Activated naive CD4-positive, alpha-beta T cell treated with anti-CD3 and anti-CD28 coated beads, Interleukin-2, amount 10 ng/mL, durations not matched to agents 7 days and 5 days (primary cell): ENCODE measurements at regions not wholly inside any gene's neighbourhood (a gene's known extent, or its start where the extent isn't known, plus 50 kb on each side); places are given as distances from the start of the nearest gene placed in this dataset.
A peak's percentile ranks its signal among the peaks of the same experiment; 100 is the strongest.

Experiments
- CTCF ChIA-PET: fragments of 350-600 bp; sonication (Branson Sonifier 250); formaldehyde crosslinking; loops from one replicate; lab custom pipeline; 2021; ENCODE audit warnings: antibody characterized with exemption; lab: Charles Lee
- DNase-seq: peaks from one replicate; pipeline ENCODE4 v3.0.0-alpha.2; 2020
- H3K27ac Mint-ChIP-seq: one replicate; pipeline ENCODE4 v1.8.0; 2021; ENCODE audit warnings: mild to moderate bottlenecking, moderate library complexity, mixed read lengths
- H3K27me3 Mint-ChIP-seq: one replicate; pipeline ENCODE4 v1.8.0; 2021; ENCODE audit warnings: mild to moderate bottlenecking, mixed read lengths
- H3K36me3 Mint-ChIP-seq: one replicate; pipeline ENCODE4 v1.8.0; 2021; ENCODE audit warnings: mixed read lengths
- H3K4me1 Mint-ChIP-seq: one replicate; pipeline ENCODE4 v1.8.0; 2021; ENCODE audit warnings: mixed read lengths
- H3K4me3 Mint-ChIP-seq: one replicate; pipeline ENCODE4 v1.8.0; 2021; ENCODE audit warnings: mild to moderate bottlenecking, moderate library complexity, mixed read lengths
- H3K9me3 Mint-ChIP-seq: one replicate; pipeline ENCODE4 v1.8.0; 2021; ENCODE audit warnings: mixed read lengths

- H3K36me3 Mint-ChIP-seq = no peaks in the 10 kb centered on the region
- peaks cover 3% of the 10 kb centered on the region for H3K4me1 Mint-ChIP-seq
- CTCF ChIA-PET = interaction anchor here (0.7 kb wide), 1 partner anchor 745 kb away, joined by 3 read pairs; no protein-coding TSS in a partner anchor
- no peaks in the 10 kb centered on the region for H3K9me3 Mint-ChIP-seq
- no peak for DNase-seq
- peaks cover 30% of the 10 kb centered on the region for H3K27me3 Mint-ChIP-seq
- no peak overlapping the region for H3K27ac Mint-ChIP-seq
- no peak overlapping the region for H3K4me3 Mint-ChIP-seq
Observed at GRCh38 chr4:26023203-26023972, 109.4 kb downstream of the SMIM20 start.

- CTCF ChIA-PET = no interaction called here
- Mint-ChIP-seq H3K4me3 (no peak overlapping the region), H3K27ac (no peak overlapping the region), H3K27me3 (peaks cover 30% of the 10 kb centered on the region), H3K9me3 (no peaks in the 10 kb centered on the region), H3K4me1 (peaks cover 5% of the 10 kb centered on the region), H3K36me3 (no peaks in the 10 kb centered on the region)
- DNase-seq = no peak
Observed at GRCh38 chr4:26024079-26024478, 110.1 kb downstream of the SMIM20 start.

- CTCF ChIA-PET = interaction anchor here (0.8 to 3.4 kb wide), 7 partner anchors 28 to 430 kb away, joined by 3 to 28 read pairs (median 7); no protein-coding TSS in a partner anchor
- peaks cover 29% of the 10 kb centered on the region for H3K27me3 Mint-ChIP-seq
- peaks cover 9% of the 10 kb centered on the region for H3K4me1 Mint-ChIP-seq
- no peak overlapping the region for H3K27ac Mint-ChIP-seq
- H3K36me3 Mint-ChIP-seq = no peaks in the 10 kb centered on the region
- H3K4me3 Mint-ChIP-seq = no peak overlapping the region
- no peak for DNase-seq
- no peaks in the 10 kb centered on the region for H3K9me3 Mint-ChIP-seq
Observed at GRCh38 chr4:26028133-26028792, 114.2 kb downstream of the SMIM20 start.

GRCh38 chr4:26028793-26029567, 115.0 kb downstream of the SMIM20 start:
- peak; percentile 75 for DNase-seq
- H3K36me3 Mint-ChIP-seq = no peaks in the 10 kb centered on the region
- CTCF ChIA-PET = interaction anchor here (0.6 to 3.4 kb wide), 18 partner anchors 21 to 977 kb away, joined by 3 to 28 read pairs (median 4); partner anchors contain the start of gene RBPJ

DNA sequence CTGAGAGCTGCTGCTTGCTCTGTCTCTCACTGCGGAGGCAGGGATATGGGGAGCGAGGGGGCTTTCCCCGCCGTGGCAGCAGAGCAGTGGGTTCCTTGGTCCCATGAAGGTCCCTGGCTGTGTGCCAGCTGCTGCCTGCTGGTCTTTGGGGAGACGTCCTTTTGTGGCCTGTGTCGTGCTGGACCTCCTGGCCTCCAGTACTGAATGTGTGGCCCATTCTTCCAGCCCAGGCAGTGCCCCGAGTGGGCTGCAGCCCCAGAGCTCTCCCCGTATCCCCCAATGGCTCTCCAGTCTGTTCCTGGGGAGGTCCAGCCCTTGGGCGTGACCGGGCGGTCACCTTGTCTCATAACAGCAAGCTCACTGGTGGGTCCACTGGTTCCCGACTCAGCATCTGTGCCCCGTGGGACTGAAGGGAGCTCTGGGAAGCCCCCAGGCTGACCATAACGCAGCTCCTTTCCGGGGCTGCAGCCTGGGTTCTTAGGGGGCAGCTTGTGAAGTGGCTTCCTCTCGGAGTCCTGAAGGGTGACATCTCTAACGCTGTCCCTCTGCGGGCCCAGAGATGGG, 115.6 kb downstream of the SMIM20 start:
- Mint-ChIP-seq H3K4me1 (peaks cover 9% of the 10 kb centered on the region), H3K27ac (no peak overlapping the region), H3K9me3 (no peaks in the 10 kb centered on the region), H3K4me3 (no peak overlapping the region), H3K36me3 (no peaks in the 10 kb centered on the region), H3K27me3 (peaks cover 21% of the 10 kb centered on the region)
- CTCF ChIA-PET = interaction anchor here (0.6 to 3.4 kb wide), 19 partner anchors 20 to 976 kb away, joined by 3 to 28 read pairs (median 4); partner anchors contain the start of gene RBPJ
- no peak for DNase-seq

More at GRCh38 chr4:26028793-26029567, 115.0 kb downstream of the SMIM20 start:
- no peak overlapping the region for H3K27ac Mint-ChIP-seq
- peaks cover 22% of the 10 kb centered on the region for H3K27me3 Mint-ChIP-seq
- H3K4me1 Mint-ChIP-seq = peaks cover 9% of the 10 kb centered on the region
- H3K4me3 Mint-ChIP-seq = no peak overlapping the region
- H3K9me3 Mint-ChIP-seq = no peaks in the 10 kb centered on the region

DNA sequence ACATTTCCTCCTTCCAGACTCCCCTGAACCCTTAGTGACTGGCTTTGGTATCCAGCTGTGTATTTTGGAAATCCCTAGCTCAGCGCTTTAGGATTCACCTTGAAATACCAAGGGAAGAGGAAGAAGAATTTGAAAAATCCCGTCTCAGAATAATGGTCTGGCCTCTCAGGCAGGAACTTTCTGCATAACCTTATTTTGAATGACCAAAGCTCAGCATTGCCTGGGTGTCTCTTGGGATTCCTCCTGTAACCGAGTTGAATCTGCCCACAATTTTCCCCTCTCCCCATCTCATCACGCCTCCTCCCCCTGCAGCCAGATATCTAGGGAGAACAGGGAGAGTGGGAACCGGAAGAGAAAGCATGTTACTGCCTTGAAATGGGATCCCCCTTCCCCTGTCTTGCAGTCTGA, 116.2 kb downstream of the SMIM20 start:
- DNase-seq = no peak
- CTCF ChIA-PET = interaction anchor here (0.6 to 3.4 kb wide), 14 partner anchors 20 to 387 kb away, joined by 3 to 28 read pairs (median 4); partner anchors contain the start of gene RBPJ
- Mint-ChIP-seq H3K36me3 (no peaks in the 10 kb centered on the region), H3K4me1 (peaks cover 9% of the 10 kb centered on the region), H3K27me3 (peaks cover 21% of the 10 kb centered on the region), H3K27ac (no peak overlapping the region), H3K9me3 (no peaks in the 10 kb centered on the region), H3K4me3 (no peak overlapping the region)

DNA sequence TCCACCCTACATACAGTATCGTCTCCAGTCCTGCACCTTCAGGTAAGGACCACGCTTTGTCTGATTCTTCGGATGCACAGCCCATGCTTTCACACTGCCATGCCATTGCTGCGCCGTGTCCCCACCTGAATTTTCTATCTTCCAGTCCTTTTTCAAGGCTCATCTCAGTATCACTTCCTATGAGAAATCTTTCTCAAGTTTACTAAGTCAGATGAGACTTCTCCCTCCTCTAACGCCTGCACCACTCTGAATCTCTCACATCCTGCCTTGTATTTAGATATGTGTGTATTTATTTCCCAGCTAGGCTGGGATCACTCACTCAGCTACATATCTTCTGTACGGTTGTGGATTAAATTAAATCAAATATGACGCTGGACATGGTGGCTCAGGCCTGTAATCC, 116.8 kb downstream of the SMIM20 start:
- Mint-ChIP-seq H3K4me1 (peaks cover 9% of the 10 kb centered on the region), H3K4me3 (no peak overlapping the region), H3K27me3 (peaks cover 21% of the 10 kb centered on the region), H3K36me3 (no peaks in the 10 kb centered on the region), H3K9me3 (no peaks in the 10 kb centered on the region), H3K27ac (no peak overlapping the region)
- no peak for DNase-seq
- CTCF ChIA-PET = interaction anchor here (0.6 to 3.4 kb wide), 10 partner anchors 31 to 386 kb away, joined by 3 to 28 read pairs (median 5); partner anchors contain the start of gene RBPJ

DNA sequence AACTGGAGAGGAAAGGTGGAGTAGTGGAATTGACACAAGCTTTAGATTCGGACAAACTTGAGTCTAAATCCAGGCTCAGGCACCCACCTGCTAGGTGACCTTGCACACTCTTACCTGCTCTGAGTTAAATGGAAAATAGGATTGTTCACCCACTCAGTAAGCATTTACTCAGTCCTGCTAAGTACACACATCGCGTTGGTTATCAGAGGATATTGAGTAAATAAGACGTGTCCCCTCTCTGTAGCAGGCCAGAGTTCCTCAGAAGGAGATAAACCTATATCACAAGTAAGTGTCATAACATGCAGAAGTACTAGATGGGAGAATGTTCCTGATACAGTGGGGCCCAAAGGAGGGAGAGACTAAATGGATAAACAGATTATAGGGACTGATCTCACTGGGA, 117.7 kb downstream of the SMIM20 start:
- H3K36me3 Mint-ChIP-seq = no peaks in the 10 kb centered on the region
- no peak overlapping the region for H3K27ac Mint-ChIP-seq
- H3K4me1 Mint-ChIP-seq = peaks cover 9% of the 10 kb centered on the region
- peaks cover 21% of the 10 kb centered on the region for H3K27me3 Mint-ChIP-seq
- no peak overlapping the region for H3K4me3 Mint-ChIP-seq
- H3K9me3 Mint-ChIP-seq = no peaks in the 10 kb centered on the region
- DNase-seq = no peak
- CTCF ChIA-PET = interaction anchor here (0.9 to 3.4 kb wide), 2 partner anchors 51 to 293 kb away, joined by 3 to 28 read pairs; no protein-coding TSS in a partner anchor

- DNase-seq = no peak
- no peak overlapping the region for H3K4me3 Mint-ChIP-seq
- no peaks in the 10 kb centered on the region for H3K9me3 Mint-ChIP-seq
- CTCF ChIA-PET = no interaction called here
- no peaks in the 10 kb centered on the region for H3K36me3 Mint-ChIP-seq
- peaks cover 9% of the 10 kb centered on the region for H3K4me1 Mint-ChIP-seq
- H3K27ac Mint-ChIP-seq = no peak overlapping the region
- H3K27me3 Mint-ChIP-seq = peaks cover 18% of the 10 kb centered on the region
Observed at GRCh38 chr4:26032142-26032541, 118.1 kb downstream of the SMIM20 start.

GRCh38 chr4:26032630-26033317, 118.8 kb downstream of the SMIM20 start:
- Mint-ChIP-seq H3K27ac (no peak overlapping the region), H3K4me3 (no peak overlapping the region), H3K4me1 (peaks cover 9% of the 10 kb centered on the region), H3K9me3 (no peaks in the 10 kb centered on the region), H3K36me3 (no peaks in the 10 kb centered on the region), H3K27me3 (peaks cover 13% of the 10 kb centered on the region)
- DNase-seq = no peak
- CTCF ChIA-PET = interaction anchor here (1.4 kb wide), 1 partner anchor 292 kb away, joined by 6 read pairs; no protein-coding TSS in a partner anchor

- CTCF ChIA-PET = interaction anchor here (0.7 to 1.4 kb wide), 2 partner anchors 292 to 297 kb away, joined by 3 to 6 read pairs; no protein-coding TSS in a partner anchor
- no peak for DNase-seq
- Mint-ChIP-seq H3K27ac (no peak overlapping the region), H3K27me3 (peaks cover 12% of the 10 kb centered on the region), H3K9me3 (no peaks in the 10 kb centered on the region), H3K4me1 (peaks cover 9% of the 10 kb centered on the region), H3K4me3 (no peak overlapping the region), H3K36me3 (no peaks in the 10 kb centered on the region)
Observed at GRCh38 chr4:26033389-26033788, 119.4 kb downstream of the SMIM20 start.

- no peak overlapping the region for H3K4me3 Mint-ChIP-seq
Observed at GRCh38 chr4:26034849-26035248, 120.8 kb downstream of the SMIM20 start.

GRCh38 chr4:26035921-26036320, 121.9 kb downstream of the SMIM20 start:
- CTCF ChIA-PET = interaction anchor here (0.9 kb wide), 1 partner anchor 12 kb away, joined by 3 read pairs; no protein-coding TSS in a partner anchor
- H3K4me1 Mint-ChIP-seq = no peaks in the 10 kb centered on the region
- H3K36me3 Mint-ChIP-seq = no peaks in the 10 kb centered on the region
- H3K9me3 Mint-ChIP-seq = no peaks in the 10 kb centered on the region
- no peak overlapping the region for H3K27ac Mint-ChIP-seq
- no peaks in the 10 kb centered on the region for H3K27me3 Mint-ChIP-seq
- DNase-seq = no peak
- no peak overlapping the region for H3K4me3 Mint-ChIP-seq

More at GRCh38 chr4:26034849-26035248, 120.8 kb downstream of the SMIM20 start:
- no peaks in the 10 kb centered on the region for H3K36me3 Mint-ChIP-seq
- peaks cover 5% of the 10 kb centered on the region for H3K4me1 Mint-ChIP-seq
- H3K27ac Mint-ChIP-seq = no peak overlapping the region
- DNase-seq = no peak
- CTCF ChIA-PET = no interaction called here
- H3K9me3 Mint-ChIP-seq = no peaks in the 10 kb centered on the region
- peaks cover 9% of the 10 kb centered on the region for H3K27me3 Mint-ChIP-seq
